Peyer's patch (tissue), 4 donors: ENCODE measurements at regions not wholly inside any gene's neighbourhood (a gene's known extent, or its start where the extent isn't known, plus 50 kb on each side); places are given as distances from the start of the nearest gene placed in this dataset.
A peak's percentile ranks its signal among the peaks of the same experiment; 100 is the strongest.

Experiments
- DNase-seq, 3 donors: peaks; one replicate each; pipeline ENCODE4 v3.0.0-alpha.2; 2017 to 2019
- H3K27ac ChIP-seq, 4 donors: fragments of 200-600 bp; sonication (generic); one replicate each; pipeline ENCODE4 v1.5.1; 2016 to 2019
- H3K27me3 ChIP-seq, 2 donors: fragments of 200-600 bp; sonication (generic); one replicate each; pipeline ENCODE4 v1.5.1; 2019
- H3K36me3 ChIP-seq, 3 donors: fragments of 200-600 bp; sonication (generic); one replicate each; pipeline ENCODE4 v1.5.1; 2016 to 2019
- H3K4me1 ChIP-seq, 4 donors: fragments of 200-600 bp; sonication (generic); one replicate each; pipeline ENCODE4 v1.5.1; 2016 to 2019
- H3K4me3 ChIP-seq, 4 donors: fragments of 200-600 bp; sonication (generic); 1 replicate in 3 of 4; 2 replicates in 1 of 4; pipeline ENCODE4 v1.5.1; 2016 to 2019; ENCODE audit warnings: mild to moderate bottlenecking in 1 of 4
- H3K9me3 ChIP-seq, 4 donors: fragments of 200-600 bp; sonication (generic); one replicate each; pipeline ENCODE4 v1.5.1; 2016 to 2019; ENCODE audit warnings: mild to moderate bottlenecking in 1 of 4
- POLR2A ChIP-seq, 2 donors: fragments of 450-650 bp; IDR thresholded peaks; one replicate each; pipeline ENCODE4 v1.5.1; 2017; ENCODE audit warnings: antibody characterized with exemption in 2 of 2, mild to moderate bottlenecking in 2 of 2, moderate library complexity in 2 of 2
- TF ChIP-seq, protein P1 (sequence below), 6 experiments: fragments of 450-650 bp in 4 of 6; fragments of 200-600 bp in 2 of 6; sonication (generic) in 1 of 6; IDR thresholded peaks; one replicate each; pipeline ENCODE4 v1.5.1; 2017 to 2019; ENCODE audit warnings: antibody characterized with exemption in 6 of 6, mild to moderate bottlenecking in 3 of 6, moderate library complexity in 1 of 6

DNA sequence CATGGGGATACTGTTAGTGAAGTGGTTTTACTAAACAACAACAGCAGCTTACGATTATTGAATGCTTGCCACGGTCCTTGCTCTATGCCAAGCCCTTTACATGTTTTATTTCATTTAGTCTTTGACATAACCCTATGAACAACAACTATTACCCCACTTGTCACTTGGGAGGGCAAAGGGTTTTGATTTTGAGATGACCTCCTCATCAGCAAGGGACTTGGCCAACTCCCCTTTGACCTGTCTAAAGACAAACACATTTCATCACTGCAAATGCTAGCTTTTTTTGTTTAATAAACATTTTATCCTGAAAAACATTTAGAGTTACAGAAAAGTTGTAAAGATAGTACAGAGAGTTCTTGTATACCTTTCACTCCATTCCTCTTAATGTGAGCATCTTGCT, 152.5 kb upstream of the WNT4 start:
- no peaks in the 10 kb centered on the region for H3K36me3 ChIP-seq
- DNase-seq = peak in 1 of 3 donors; percentile 10
- no peak overlapping the region for H3K4me3 ChIP-seq
- no peaks in the 10 kb centered on the region for H3K27me3 ChIP-seq
- H3K9me3 ChIP-seq = no peaks in the 10 kb centered on the region
- H3K4me1 ChIP-seq = no peaks in the 10 kb centered on the region
- H3K27ac ChIP-seq = no peak overlapping the region
- TF ChIP-seq, protein P1, sequence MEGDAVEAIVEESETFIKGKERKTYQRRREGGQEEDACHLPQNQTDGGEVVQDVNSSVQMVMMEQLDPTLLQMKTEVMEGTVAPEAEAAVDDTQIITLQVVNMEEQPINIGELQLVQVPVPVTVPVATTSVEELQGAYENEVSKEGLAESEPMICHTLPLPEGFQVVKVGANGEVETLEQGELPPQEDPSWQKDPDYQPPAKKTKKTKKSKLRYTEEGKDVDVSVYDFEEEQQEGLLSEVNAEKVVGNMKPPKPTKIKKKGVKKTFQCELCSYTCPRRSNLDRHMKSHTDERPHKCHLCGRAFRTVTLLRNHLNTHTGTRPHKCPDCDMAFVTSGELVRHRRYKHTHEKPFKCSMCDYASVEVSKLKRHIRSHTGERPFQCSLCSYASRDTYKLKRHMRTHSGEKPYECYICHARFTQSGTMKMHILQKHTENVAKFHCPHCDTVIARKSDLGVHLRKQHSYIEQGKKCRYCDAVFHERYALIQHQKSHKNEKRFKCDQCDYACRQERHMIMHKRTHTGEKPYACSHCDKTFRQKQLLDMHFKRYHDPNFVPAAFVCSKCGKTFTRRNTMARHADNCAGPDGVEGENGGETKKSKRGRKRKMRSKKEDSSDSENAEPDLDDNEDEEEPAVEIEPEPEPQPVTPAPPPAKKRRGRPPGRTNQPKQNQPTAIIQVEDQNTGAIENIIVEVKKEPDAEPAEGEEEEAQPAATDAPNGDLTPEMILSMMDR (IDR thresholded peaks at IDR 0.05) = no peak
- no peak for TF ChIP-seq POLR2A (IDR thresholded peaks at IDR 0.05)

DNA sequence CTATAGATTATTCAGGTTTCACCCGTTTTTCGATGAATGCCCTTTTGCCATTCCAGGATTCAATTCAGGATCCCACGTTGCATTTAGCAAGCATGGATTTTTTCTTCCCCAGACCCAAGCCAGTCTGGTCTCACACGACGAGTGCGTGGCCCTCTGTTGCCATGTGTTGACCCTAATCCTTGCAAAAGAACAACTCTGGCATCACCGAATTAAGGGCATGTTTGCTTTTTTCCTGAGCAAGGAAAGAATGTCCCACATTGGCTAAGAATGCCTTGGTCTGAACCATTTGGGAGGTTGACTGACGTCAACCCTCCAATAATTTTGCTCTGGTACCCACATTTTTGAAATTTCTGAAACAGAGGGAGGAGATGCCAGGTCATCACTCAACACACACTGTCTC, 153.0 kb upstream of the WNT4 start:
- no peaks in the 10 kb centered on the region for H3K9me3 ChIP-seq
- TF ChIP-seq POLR2A (IDR thresholded peaks at IDR 0.05) = no peak
- TF ChIP-seq, protein P1 (IDR thresholded peaks at IDR 0.05) = no peak
- no peaks in the 10 kb centered on the region for H3K36me3 ChIP-seq
- no peaks in the 10 kb centered on the region for H3K27me3 ChIP-seq
- no peak overlapping the region for H3K27ac ChIP-seq
- H3K4me3 ChIP-seq = no peak overlapping the region
- H3K4me1 ChIP-seq = no peaks in the 10 kb centered on the region
- no peak for DNase-seq

DNA sequence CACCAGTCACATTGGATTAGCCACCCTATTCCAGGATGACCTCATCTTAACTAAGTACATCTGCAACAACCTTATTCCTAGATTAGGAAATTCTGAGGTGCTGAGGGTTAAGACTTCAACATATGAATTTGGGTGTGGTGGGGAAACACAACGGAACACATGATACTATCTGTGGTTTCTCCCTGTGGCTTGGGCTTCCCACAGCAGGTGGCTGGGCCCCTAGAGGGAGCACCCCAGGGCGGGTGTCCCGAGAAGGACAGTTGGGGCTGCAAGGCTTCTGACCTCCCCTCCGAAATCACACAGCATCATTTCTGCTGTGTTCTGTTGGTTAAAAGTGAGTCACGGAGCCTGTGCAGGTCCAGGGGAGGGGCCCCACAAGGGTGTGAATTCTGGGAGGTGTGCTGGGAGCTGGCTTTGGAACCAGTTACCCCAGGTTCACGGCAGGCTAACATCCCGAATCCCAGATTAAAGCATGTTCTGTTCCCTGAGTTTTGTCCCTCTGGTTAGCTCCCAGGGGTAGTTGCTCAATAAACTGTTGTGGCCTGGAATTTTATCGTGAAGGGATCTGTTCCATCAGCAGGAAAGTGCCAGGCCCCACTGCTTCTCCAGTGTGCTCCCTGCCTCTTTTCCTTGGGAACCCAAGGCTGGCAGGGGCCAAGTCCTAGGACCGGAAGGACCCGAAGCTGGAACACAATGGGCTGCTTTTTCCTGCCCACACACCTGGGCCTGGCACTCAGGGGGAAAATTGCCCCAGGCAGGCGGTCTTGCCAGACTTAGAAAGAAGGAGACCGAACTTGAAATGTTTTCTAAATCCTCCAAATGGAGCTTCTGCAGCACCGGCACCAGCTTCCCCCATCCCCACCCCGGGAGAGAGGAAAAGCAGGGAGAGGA, 154.0 kb upstream of the WNT4 start:
- DNase-seq = peak in 1 of 3 donors; percentile 31
- Histone ChIP-seq H3K4me1 (no peaks in the 10 kb centered on the region), H3K9me3 (no peaks in the 10 kb centered on the region), H3K4me3 (no peak overlapping the region), H3K36me3 (no peaks in the 10 kb centered on the region), H3K27me3 (no peaks in the 10 kb centered on the region), H3K27ac (no peak overlapping the region)
- TF ChIP-seq POLR2A (IDR thresholded peaks at IDR 0.05) = no peak
- TF ChIP-seq, protein P1 (IDR thresholded peaks at IDR 0.05) = no peak

DNA sequence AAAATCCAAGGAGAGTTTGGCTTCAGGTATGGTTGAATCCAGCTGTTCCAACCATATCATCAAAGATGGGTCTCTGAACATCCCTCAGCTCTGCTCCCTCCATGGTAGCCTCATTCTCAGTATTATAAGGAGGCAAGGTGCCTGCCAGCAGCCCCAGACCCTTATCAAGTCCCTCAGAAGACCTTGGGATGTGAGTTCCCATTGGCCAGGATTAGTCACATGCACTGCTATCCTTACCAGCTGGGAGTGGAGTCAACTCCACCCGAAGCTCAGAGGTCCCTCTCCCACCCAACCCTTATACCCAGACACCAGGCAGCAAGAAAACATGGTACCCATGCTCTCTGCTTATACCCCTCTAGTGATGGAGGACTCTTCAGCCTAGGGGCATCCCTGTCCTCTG, 153.7 kb upstream of the ZBTB40 start:
- no peaks in the 10 kb centered on the region for H3K27me3 ChIP-seq
- H3K4me3 ChIP-seq = no peak overlapping the region
- no peak overlapping the region for H3K27ac ChIP-seq
- no peaks in the 10 kb centered on the region for H3K4me1 ChIP-seq
- H3K9me3 ChIP-seq = no peaks in the 10 kb centered on the region
- peak in 1 of 3 donors; percentile 13 for DNase-seq
- TF ChIP-seq, protein P1 (IDR thresholded peaks at IDR 0.05) = no peak
- TF ChIP-seq POLR2A (IDR thresholded peaks at IDR 0.05) = no peak
- no peaks in the 10 kb centered on the region for H3K36me3 ChIP-seq

DNA sequence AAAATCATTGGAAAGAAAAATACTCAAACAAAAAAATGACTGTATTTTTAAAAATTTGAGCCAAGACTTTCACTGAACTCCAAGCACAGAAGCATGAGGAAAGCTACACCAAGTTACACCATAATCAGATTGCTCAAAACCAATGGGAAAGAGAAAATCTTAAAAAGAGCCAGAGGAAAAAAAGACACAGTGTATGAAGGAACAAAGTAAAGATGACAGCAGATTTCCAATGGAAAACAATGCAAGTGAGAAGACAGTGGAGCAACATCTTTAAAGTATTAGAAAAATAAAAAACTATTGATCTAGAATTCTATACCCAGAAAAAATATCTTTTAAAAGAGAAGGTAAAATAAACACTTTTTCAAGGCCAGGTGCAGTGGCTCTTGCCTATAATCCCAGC, 147.8 kb upstream of the ZBTB40 start:
- Histone ChIP-seq H3K9me3 (no peaks in the 10 kb centered on the region), H3K4me1 (no peaks in the 10 kb centered on the region), H3K4me3 (no peak overlapping the region), H3K27me3 (no peaks in the 10 kb centered on the region), H3K27ac (no peak overlapping the region), H3K36me3 (no peaks in the 10 kb centered on the region)
- TF ChIP-seq, protein P1 (IDR thresholded peaks at IDR 0.05) = no peak
- no peak for TF ChIP-seq POLR2A (IDR thresholded peaks at IDR 0.05)
- no peak for DNase-seq
